Keratinocyte (primary cell): ENCODE measurements at regions not wholly inside any gene's neighbourhood (a gene's known extent, or its start where the extent isn't known, plus 50 kb on each side); places are given as distances from the start of the nearest gene placed in this dataset.

Experiments used
- DNase-seq: peaks from one replicate; pipeline ENCODE4 v3.0.0-alpha.2; 2011; ENCODE audit warnings: low read depth, missing footprints, low spot score
- FAIRE-seq: peaks from 2 replicates; lab custom pipeline; 2011; peaks lifted over from hg19 to GRCh38; lab: Jason Lieb, UNC
- H2AFZ ChIP-seq: 2 replicates; pipeline ENCODE4 v1.6.0; 2012; ENCODE audit warnings: low read length, control low read depth, inconsistent platforms; ENCODE audit not compliant: control insufficient read depth
- H3K27ac ChIP-seq: 2 replicates; pipeline ENCODE4 v1.5.1; 2011; ENCODE audit warnings: low read length; ENCODE audit not compliant: control insufficient read depth, insufficient read depth
- H3K27me3 ChIP-seq: 3 replicates; pipeline ENCODE4 v1.6.0; 2011; ENCODE audit warnings: low read length; ENCODE audit not compliant: control insufficient read depth, insufficient read depth; ENCODE audit errors: extremely low read depth
- H3K36me3 ChIP-seq, 2 experiments: 2 replicates in 1 of 2; 3 replicates in 1 of 2; pipeline ENCODE4 v1.5.1; 2011; ENCODE audit warnings: low read length in 2 of 2, mild to moderate bottlenecking in 1 of 2; ENCODE audit not compliant: control insufficient read depth in 2 of 2, insufficient read depth in 2 of 2; ENCODE audit errors: extremely low read depth in 1 of 2
- H3K4me1 ChIP-seq: 3 replicates; pipeline ENCODE4 v1.5.1; 2011; ENCODE audit warnings: low read length; ENCODE audit not compliant: control insufficient read depth, insufficient read depth; ENCODE audit errors: extremely low read depth
- H3K4me2 ChIP-seq: 3 replicates; pipeline ENCODE4 v1.6.0; 2011; ENCODE audit warnings: low read depth, low read length; ENCODE audit not compliant: control insufficient read depth, insufficient read depth; ENCODE audit errors: extremely low read depth
- H3K4me3 ChIP-seq, 3 experiments: fragments of 200-600 bp in 1 of 3; sonication (generic) in 1 of 3; 2 replicates in 2 of 3; 3 replicates in 1 of 3; pipeline ENCODE4 v1.5.1; 2011 to 2016; ENCODE audit warnings: low read length in 3 of 3, mild to moderate bottlenecking in 3 of 3, control low read depth in 2 of 3, inconsistent platforms in 1 of 3, low read depth in 1 of 3, mixed read lengths in 1 of 3, mixed run types in 1 of 3, moderate library complexity in 1 of 3; ENCODE audit not compliant: control insufficient read depth in 2 of 3, insufficient read depth in 2 of 3; ENCODE audit errors: extremely low read depth in 1 of 3
- H3K79me2 ChIP-seq: 2 replicates; pipeline ENCODE4 v1.6.0; 2012; ENCODE audit warnings: low read length; ENCODE audit not compliant: control insufficient read depth, insufficient read depth
- H3K9ac ChIP-seq: 3 replicates; pipeline ENCODE4 v1.6.0; 2011; ENCODE audit warnings: low read length; ENCODE audit not compliant: control insufficient read depth, insufficient read depth; ENCODE audit errors: extremely low read depth
- H3K9me1 ChIP-seq: 3 replicates; pipeline ENCODE4 v1.6.0; 2011; ENCODE audit warnings: low read length; ENCODE audit not compliant: control insufficient read depth, insufficient read depth; ENCODE audit errors: extremely low read depth
- H3K9me3 ChIP-seq: 2 replicates; pipeline ENCODE4 v1.5.1; 2012; ENCODE audit warnings: low read depth, low read length; ENCODE audit not compliant: control insufficient read depth
- H4K20me1 ChIP-seq: 3 replicates; pipeline ENCODE4 v1.6.0; 2011; ENCODE audit warnings: low read length; ENCODE audit not compliant: control insufficient read depth, insufficient read depth; ENCODE audit errors: extremely low read depth
- EZH2 ChIP-seq: IDR thresholded peaks from one replicate; pipeline ENCODE4 v1.6.1; 2012; ENCODE audit warnings: inconsistent platforms, mild to moderate bottlenecking, low read length, moderate library complexity
- dilution Hi-C: fragments of 300-500 bp; cut with MboI; formaldehyde crosslinking; loops from one replicate; pipeline ENCODE4 v1.7.0; 2020; ENCODE audit warnings: low sequenced_read_pairs; ENCODE audit not compliant: extremely low pct_ligation_motif_present
- TF ChIP-seq, protein P1 (sequence below), 3 experiments: IDR thresholded peaks in 1 of 3; conservative IDR thresholded peaks in 1 of 3; optimal IDR thresholded peaks in 1 of 3; 2 replicates in 2 of 3; 3 replicates in 1 of 3; pipeline versions ENCODE3 to v1.5.1; 2011; ENCODE audit warnings: low read length in 3 of 3, mild to moderate bottlenecking in 3 of 3, moderate library complexity in 2 of 3, control low read depth in 1 of 3, inconsistent platforms in 1 of 3; ENCODE audit not compliant: insufficient read depth in 2 of 3; ENCODE audit errors: extremely low read depth in 1 of 3

DNA sequence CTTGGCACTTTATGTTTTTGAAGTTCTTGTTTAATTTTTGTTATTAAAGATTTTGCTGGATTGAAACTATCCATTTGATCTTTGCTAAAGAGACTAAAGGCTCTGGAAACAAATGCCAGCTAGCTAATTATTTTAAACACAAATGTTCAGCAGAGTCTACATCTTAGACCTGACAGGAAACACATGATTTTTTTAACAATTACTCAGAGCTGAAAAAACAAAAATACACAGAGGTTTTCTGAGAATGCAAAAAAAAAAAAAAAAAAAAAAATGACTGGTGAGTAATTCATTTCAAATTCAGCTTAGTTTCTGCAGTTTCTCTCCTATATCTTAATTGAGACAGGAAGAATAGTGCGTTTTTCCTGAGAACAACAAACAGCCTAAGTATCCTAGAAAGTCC lies 448.0 kb downstream of the TENT5A start:
- no peak overlapping the region for H3K9ac ChIP-seq
- no peaks in the 10 kb centered on the region for H3K4me1 ChIP-seq
- no peaks in the 10 kb centered on the region for H4K20me1 ChIP-seq
- H3K4me3 ChIP-seq = no peak overlapping the region
- H2AFZ ChIP-seq = no peak overlapping the region
- H3K9me3 ChIP-seq = no peaks in the 10 kb centered on the region
- H3K9me1 ChIP-seq = no peaks in the 10 kb centered on the region
- TF ChIP-seq EZH2 = no peak
- TF ChIP-seq, protein P1, sequence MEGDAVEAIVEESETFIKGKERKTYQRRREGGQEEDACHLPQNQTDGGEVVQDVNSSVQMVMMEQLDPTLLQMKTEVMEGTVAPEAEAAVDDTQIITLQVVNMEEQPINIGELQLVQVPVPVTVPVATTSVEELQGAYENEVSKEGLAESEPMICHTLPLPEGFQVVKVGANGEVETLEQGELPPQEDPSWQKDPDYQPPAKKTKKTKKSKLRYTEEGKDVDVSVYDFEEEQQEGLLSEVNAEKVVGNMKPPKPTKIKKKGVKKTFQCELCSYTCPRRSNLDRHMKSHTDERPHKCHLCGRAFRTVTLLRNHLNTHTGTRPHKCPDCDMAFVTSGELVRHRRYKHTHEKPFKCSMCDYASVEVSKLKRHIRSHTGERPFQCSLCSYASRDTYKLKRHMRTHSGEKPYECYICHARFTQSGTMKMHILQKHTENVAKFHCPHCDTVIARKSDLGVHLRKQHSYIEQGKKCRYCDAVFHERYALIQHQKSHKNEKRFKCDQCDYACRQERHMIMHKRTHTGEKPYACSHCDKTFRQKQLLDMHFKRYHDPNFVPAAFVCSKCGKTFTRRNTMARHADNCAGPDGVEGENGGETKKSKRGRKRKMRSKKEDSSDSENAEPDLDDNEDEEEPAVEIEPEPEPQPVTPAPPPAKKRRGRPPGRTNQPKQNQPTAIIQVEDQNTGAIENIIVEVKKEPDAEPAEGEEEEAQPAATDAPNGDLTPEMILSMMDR (optimal IDR thresholded peaks at IDR 0.05 in 1 of 3, IDR thresholded peaks at IDR 0.05 in 1 of 3, conservative IDR thresholded peaks at IDR 0.05 in 1 of 3; ENCODE audit: extremely low read depth in 1 of 3, insufficient read depth in 2 of 3, low read length in 3 of 3) = no peak
- dilution Hi-C loops = no loop called here
- no peaks in the 10 kb centered on the region for H3K36me3 ChIP-seq
- DNase-seq (no peak), FAIRE-seq (no peak)
- H3K27me3 ChIP-seq = no peaks in the 10 kb centered on the region
- H3K79me2 ChIP-seq = no peaks in the 10 kb centered on the region
- H3K4me2 ChIP-seq = no peak overlapping the region
- H3K27ac ChIP-seq = no peak overlapping the region

DNA sequence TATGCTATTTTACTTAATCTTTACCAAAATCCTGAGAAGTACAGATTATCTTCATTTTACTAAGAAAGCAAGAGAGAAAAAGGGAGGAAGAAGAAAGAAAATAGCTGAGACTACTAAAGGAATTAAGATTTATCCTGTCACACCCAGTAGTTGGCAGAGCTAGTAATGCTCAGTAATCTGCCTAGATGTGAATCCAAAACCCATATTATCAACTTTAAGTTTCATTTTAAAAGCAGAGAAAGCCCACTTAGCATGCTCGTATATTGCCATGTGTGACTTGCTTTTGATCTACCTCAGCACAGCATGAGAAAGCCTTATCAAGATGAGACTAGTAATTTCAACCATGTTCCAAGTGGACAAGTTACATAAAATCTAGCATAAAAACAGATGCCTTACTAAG lies 451.5 kb downstream of the TENT5A start:
- dilution Hi-C loops = no loop called here
- H3K27me3 ChIP-seq = no peaks in the 10 kb centered on the region
- H4K20me1 ChIP-seq = no peaks in the 10 kb centered on the region
- TF ChIP-seq EZH2 = no peak
- TF ChIP-seq, protein P1 (optimal IDR thresholded peaks at IDR 0.05 in 1 of 3, IDR thresholded peaks at IDR 0.05 in 1 of 3, conservative IDR thresholded peaks at IDR 0.05 in 1 of 3; ENCODE audit: extremely low read depth in 1 of 3, insufficient read depth in 2 of 3, low read length in 3 of 3) = no peak
- H3K4me2 ChIP-seq = no peak overlapping the region
- no peak for DNase-seq
- H3K27ac ChIP-seq = no peak overlapping the region
- H2AFZ ChIP-seq = no peak overlapping the region
- no peaks in the 10 kb centered on the region for H3K79me2 ChIP-seq
- no peaks in the 10 kb centered on the region for H3K9me3 ChIP-seq
- no peak overlapping the region for H3K4me3 ChIP-seq
- H3K4me1 ChIP-seq = no peaks in the 10 kb centered on the region
- no peaks in the 10 kb centered on the region for H3K9me1 ChIP-seq
- FAIRE-seq = no peak
- H3K36me3 ChIP-seq = no peaks in the 10 kb centered on the region
- no peak overlapping the region for H3K9ac ChIP-seq
